K562 (cell line): ENCODE measurements at regions not wholly inside any gene's neighbourhood (a gene's known extent, or its start where the extent isn't known, plus 50 kb on each side); places are given as distances from the start of the nearest gene placed in this dataset.

ENCODE experiments used
- ATAC-seq: fragments of 200-7000 bp; cut with Tn5 transposase; 3 replicates; pipeline ENCODE4 v1.9.1; 2020; ENCODE audit warnings: moderate library complexity
- BruUV-seq: library from RNA; stranded (reverse); fragments of 400-500 nt; replicated peaks from 2 replicates; lab custom pipeline; 2021; lab: Mats Ljungman, UMichigan
- CTCF ChIA-PET: fragments of 300-600 bp; formaldehyde crosslinking; extraction: SDS; loops from one replicate; lab custom pipeline; 2021; ENCODE audit warnings: low intra/inter-chr PET ratio; lab: Yijun Ruan, JAX
- POLR2A ChIA-PET: fragments of 300-600, 350-650 bp; sonication (Branson Sonifier 250); formaldehyde crosslinking; extraction: SDS; loops from one replicate; lab custom pipeline; 2021; ENCODE audit warnings: antibody characterized with exemption, inconsistent platforms; lab: Yijun Ruan, JAX
- DNase-seq, 4 experiments: peaks; one replicate each; pipeline versions ENCODE4 v3.0.0 to v3.0.0-alpha.2; 2011 to 2018; ENCODE audit warnings: low spot score in 3 of 4, mixed read lengths in 3 of 4; ENCODE audit errors: extremely low read depth in 1 of 4
- FAIRE-seq: peaks from 2 replicates; lab custom pipeline; 2011; peaks lifted over from hg19 to GRCh38; lab: Jason Lieb, UNC
- H2AFZ ChIP-seq: 2 replicates; pipeline ENCODE4 v1.6.0; 2011; ENCODE audit warnings: low read depth, low read length, control low read depth, inconsistent platforms
- H3K27ac ChIP-seq: fragments of 200-600 bp; 3 replicates; pipeline ENCODE4 v1.8.0; 2011; ENCODE audit warnings: low read depth, mild to moderate bottlenecking, control low read depth, inconsistent platforms, low read length, moderate library complexity, mixed read lengths; ENCODE audit errors: extremely low read depth
- H3K27me3 ChIP-seq, 2 experiments: fragments of 300-600 bp in 1 of 2; 2 replicates in 1 of 2; 3 replicates in 1 of 2; pipeline versions ENCODE4 v1.6.0 to v1.8.0; 2011; ENCODE audit warnings: inconsistent platforms in 2 of 2, low read length in 2 of 2, mild to moderate bottlenecking in 1 of 2, mixed read lengths in 1 of 2, moderate library complexity in 1 of 2; ENCODE audit not compliant: control insufficient read depth in 2 of 2, insufficient read depth in 2 of 2
- H3K36me3 ChIP-seq: fragments of 300-600 bp; 3 replicates; pipeline ENCODE4 v1.8.0; 2011; ENCODE audit warnings: mild to moderate bottlenecking, low read length, inconsistent platforms; ENCODE audit not compliant: control insufficient read depth, insufficient read depth
- H3K4me1 ChIP-seq, 2 experiments: fragments of 200-600 bp in 1 of 2; replicated peaks in 1 of 2; 2 replicates in 1 of 2; 3 replicates in 1 of 2; pipeline versions ENCODE4 v1.5.1 to v1.8.0; 2011; ENCODE audit warnings: inconsistent platforms in 2 of 2, low read length in 2 of 2, mild to moderate bottlenecking in 1 of 2, mixed read lengths in 1 of 2, moderate library complexity in 1 of 2; ENCODE audit not compliant: control insufficient read depth in 2 of 2, insufficient read depth in 2 of 2
- H3K4me2 ChIP-seq: 2 replicates; pipeline ENCODE4 v1.6.1; 2011; ENCODE audit warnings: low read length, control low read depth, inconsistent platforms, mixed read lengths; ENCODE audit not compliant: insufficient read depth
- H3K4me3 ChIP-seq: fragments of 200-600 bp; sonication (generic), shearing (Covaris generic); 2 replicates; pipeline ENCODE4 v1.5.1; 2016; ENCODE audit warnings: control low read depth, inconsistent platforms
- H3K79me2 ChIP-seq: fragments of 200-600 bp; 3 replicates; pipeline ENCODE4 v1.8.0; 2011; ENCODE audit warnings: low read length, inconsistent platforms; ENCODE audit not compliant: control insufficient read depth, insufficient read depth
- H3K9ac ChIP-seq, 2 experiments: 2 replicates each; pipeline versions ENCODE4 v1.6.0 to v1.6.1; 2011; ENCODE audit warnings: low read depth in 2 of 2, low read length in 2 of 2, control low read depth in 1 of 2, inconsistent platforms in 1 of 2, mild to moderate bottlenecking in 1 of 2, mixed read lengths in 1 of 2; ENCODE audit not compliant: insufficient read depth in 1 of 2
- H3K9me1 ChIP-seq: one replicate; pipeline ENCODE4 v1.6.0; 2011; ENCODE audit warnings: inconsistent platforms, mild to moderate bottlenecking, low read length, moderate library complexity; ENCODE audit not compliant: control insufficient read depth, insufficient read depth
- H3K9me3 ChIP-seq: replicated peaks from 2 replicates; pipeline ENCODE4 v1.5.1; 2011; ENCODE audit warnings: low read depth, low read length, inconsistent platforms; ENCODE audit not compliant: control insufficient read depth, insufficient read depth
- H4K20me1 ChIP-seq: replicated peaks from 2 replicates; pipeline ENCODE4 v1.6.1; 2011; ENCODE audit warnings: low read length, inconsistent platforms, mixed read lengths; ENCODE audit not compliant: control insufficient read depth, insufficient read depth
- BCOR ChIP-seq: fragments of 450-650 bp; IDR thresholded peaks from 2 replicates; pipeline ENCODE4 v1.6.1; 2016
- DMBX1 ChIP-seq: fragments of 250-450 bp; sonication (Bioruptor Pico); IDR thresholded peaks from 2 replicates; pipeline ENCODE4 v1.8.0; 2022; ENCODE audit warnings: inconsistent platforms, mild to moderate bottlenecking, moderate library complexity, borderline replicate concordance
- PCBP1 ChIP-seq: fragments of 200-400 bp; formaldehyde crosslinking; IDR thresholded peaks from 2 replicates; pipeline ENCODE4 v1.6.1; 2018; ENCODE audit warnings: mild to moderate bottlenecking, low read depth, low read length; ENCODE audit not compliant: poor library complexity, severe bottlenecking
- RBM22 ChIP-seq: fragments of 200-400 bp; formaldehyde crosslinking; IDR thresholded peaks from 2 replicates; pipeline ENCODE4 v1.6.1; 2018; ENCODE audit warnings: low read length, low read depth; ENCODE audit not compliant: poor library complexity, severe bottlenecking
- XRCC4 ChIP-seq: IDR thresholded peaks from one replicate; pipeline ENCODE4 v1.6.1; 2011; ENCODE audit not compliant: insufficient read depth, insufficient read length; ENCODE audit errors: extremely low read depth
- WGBS: fragments of 100-300 bp; shearing (Covaris generic); methylation state at CpG from one replicate; pipeline ENCODE4 v1.1.6; 2016; ENCODE audit warnings: low coverage, mixed read lengths; ENCODE audit not compliant: insufficient coverage; ENCODE audit errors: missing lambda C conversion rate; 5-methylcytosine and 5-hydroxymethylcytosine counted together
- in situ Hi-C: fragments of 300-500 bp; cut with MboI; formaldehyde crosslinking; loops from 4 replicates; pipeline ENCODE4 v1.15.0; 2018; ENCODE audit warnings: inconsistent platforms, mixed read lengths
- intact Hi-C: fragments of 100-400 bp; cut with micrococcal nuclease; formaldehyde crosslinking; loops from 2 replicates; pipeline ENCODE4 v1.14.2; 2022
- TF ChIP-seq, protein P1 (sequence below): fragments of 450-650 bp; IDR thresholded peaks from 2 replicates; pipeline ENCODE4 v1.6.1; 2016; ENCODE audit warnings: mild to moderate bottlenecking, moderate library complexity
- TF ChIP-seq, protein P2 (sequence below): fragments of 250-450 bp; sonication (Bioruptor Pico); IDR thresholded peaks from 2 replicates; pipeline ENCODE4 v1.5.0; 2021; ENCODE audit warnings: mild to moderate bottlenecking, moderate library complexity

DNA sequence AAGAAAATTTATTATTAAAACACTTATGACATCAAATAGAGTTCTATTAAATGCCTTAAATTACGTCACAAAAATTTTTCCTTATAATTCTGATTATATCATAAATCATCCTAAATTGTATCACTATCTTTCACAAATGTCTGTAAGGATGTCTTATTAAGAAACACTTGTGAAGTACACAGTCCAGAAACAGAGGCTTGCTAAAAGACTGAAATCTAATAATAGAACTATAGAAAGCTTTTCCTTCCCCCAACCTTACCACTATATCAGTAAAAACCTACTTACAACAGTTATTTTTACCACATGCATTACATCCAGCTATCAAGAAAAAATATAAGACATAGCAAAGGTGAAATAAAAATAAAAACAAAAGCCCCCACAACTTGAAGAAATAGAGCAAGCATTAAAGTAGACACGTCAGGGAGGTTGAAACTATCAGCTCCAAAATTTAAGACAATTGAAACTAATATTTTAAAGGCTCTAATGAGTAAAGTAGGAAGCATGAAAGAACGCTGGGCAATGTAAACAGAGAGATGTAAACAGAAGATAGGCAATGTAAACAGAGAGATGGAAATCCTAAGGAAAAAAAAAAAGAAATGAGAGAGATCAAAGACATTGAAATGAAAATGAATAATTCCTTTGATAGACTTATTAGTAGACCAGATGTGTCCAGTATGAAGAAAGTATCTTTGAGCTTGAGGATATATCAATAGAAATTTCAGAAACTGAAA lies 94.9 kb upstream of the TECRL start:
- H3K9me1 ChIP-seq = no peaks in the 10 kb centered on the region
- no peak overlapping the region for H3K27ac ChIP-seq
- ATAC-seq (no peak), DNase-seq (no peak), FAIRE-seq (no peak)
- no peak overlapping the region for H3K4me2 ChIP-seq
- H3K79me2 ChIP-seq = no peaks in the 10 kb centered on the region
- no peaks in the 10 kb centered on the region for H4K20me1 ChIP-seq
- no peaks in the 10 kb centered on the region for H3K36me3 ChIP-seq
- in situ Hi-C loops = no loop called here
- H2AFZ ChIP-seq = no peak overlapping the region
- no peaks in the 10 kb centered on the region for H3K4me1 ChIP-seq
- no peak overlapping the region for H3K4me3 ChIP-seq
- H3K27me3 ChIP-seq = no peaks in the 10 kb centered on the region
- BruUV-seq = no TSS peak
- H3K9me3 ChIP-seq = no peaks in the 10 kb centered on the region
- POLR2A ChIA-PET = no interaction called here
- H3K9ac ChIP-seq = no peak overlapping the region
- intact Hi-C loops = no loop called here
- WGBS = 3% methylated on average over 3 of the region's 3 CpGs
- CTCF ChIA-PET = no interaction called here
- TF ChIP-seq, protein P1, sequence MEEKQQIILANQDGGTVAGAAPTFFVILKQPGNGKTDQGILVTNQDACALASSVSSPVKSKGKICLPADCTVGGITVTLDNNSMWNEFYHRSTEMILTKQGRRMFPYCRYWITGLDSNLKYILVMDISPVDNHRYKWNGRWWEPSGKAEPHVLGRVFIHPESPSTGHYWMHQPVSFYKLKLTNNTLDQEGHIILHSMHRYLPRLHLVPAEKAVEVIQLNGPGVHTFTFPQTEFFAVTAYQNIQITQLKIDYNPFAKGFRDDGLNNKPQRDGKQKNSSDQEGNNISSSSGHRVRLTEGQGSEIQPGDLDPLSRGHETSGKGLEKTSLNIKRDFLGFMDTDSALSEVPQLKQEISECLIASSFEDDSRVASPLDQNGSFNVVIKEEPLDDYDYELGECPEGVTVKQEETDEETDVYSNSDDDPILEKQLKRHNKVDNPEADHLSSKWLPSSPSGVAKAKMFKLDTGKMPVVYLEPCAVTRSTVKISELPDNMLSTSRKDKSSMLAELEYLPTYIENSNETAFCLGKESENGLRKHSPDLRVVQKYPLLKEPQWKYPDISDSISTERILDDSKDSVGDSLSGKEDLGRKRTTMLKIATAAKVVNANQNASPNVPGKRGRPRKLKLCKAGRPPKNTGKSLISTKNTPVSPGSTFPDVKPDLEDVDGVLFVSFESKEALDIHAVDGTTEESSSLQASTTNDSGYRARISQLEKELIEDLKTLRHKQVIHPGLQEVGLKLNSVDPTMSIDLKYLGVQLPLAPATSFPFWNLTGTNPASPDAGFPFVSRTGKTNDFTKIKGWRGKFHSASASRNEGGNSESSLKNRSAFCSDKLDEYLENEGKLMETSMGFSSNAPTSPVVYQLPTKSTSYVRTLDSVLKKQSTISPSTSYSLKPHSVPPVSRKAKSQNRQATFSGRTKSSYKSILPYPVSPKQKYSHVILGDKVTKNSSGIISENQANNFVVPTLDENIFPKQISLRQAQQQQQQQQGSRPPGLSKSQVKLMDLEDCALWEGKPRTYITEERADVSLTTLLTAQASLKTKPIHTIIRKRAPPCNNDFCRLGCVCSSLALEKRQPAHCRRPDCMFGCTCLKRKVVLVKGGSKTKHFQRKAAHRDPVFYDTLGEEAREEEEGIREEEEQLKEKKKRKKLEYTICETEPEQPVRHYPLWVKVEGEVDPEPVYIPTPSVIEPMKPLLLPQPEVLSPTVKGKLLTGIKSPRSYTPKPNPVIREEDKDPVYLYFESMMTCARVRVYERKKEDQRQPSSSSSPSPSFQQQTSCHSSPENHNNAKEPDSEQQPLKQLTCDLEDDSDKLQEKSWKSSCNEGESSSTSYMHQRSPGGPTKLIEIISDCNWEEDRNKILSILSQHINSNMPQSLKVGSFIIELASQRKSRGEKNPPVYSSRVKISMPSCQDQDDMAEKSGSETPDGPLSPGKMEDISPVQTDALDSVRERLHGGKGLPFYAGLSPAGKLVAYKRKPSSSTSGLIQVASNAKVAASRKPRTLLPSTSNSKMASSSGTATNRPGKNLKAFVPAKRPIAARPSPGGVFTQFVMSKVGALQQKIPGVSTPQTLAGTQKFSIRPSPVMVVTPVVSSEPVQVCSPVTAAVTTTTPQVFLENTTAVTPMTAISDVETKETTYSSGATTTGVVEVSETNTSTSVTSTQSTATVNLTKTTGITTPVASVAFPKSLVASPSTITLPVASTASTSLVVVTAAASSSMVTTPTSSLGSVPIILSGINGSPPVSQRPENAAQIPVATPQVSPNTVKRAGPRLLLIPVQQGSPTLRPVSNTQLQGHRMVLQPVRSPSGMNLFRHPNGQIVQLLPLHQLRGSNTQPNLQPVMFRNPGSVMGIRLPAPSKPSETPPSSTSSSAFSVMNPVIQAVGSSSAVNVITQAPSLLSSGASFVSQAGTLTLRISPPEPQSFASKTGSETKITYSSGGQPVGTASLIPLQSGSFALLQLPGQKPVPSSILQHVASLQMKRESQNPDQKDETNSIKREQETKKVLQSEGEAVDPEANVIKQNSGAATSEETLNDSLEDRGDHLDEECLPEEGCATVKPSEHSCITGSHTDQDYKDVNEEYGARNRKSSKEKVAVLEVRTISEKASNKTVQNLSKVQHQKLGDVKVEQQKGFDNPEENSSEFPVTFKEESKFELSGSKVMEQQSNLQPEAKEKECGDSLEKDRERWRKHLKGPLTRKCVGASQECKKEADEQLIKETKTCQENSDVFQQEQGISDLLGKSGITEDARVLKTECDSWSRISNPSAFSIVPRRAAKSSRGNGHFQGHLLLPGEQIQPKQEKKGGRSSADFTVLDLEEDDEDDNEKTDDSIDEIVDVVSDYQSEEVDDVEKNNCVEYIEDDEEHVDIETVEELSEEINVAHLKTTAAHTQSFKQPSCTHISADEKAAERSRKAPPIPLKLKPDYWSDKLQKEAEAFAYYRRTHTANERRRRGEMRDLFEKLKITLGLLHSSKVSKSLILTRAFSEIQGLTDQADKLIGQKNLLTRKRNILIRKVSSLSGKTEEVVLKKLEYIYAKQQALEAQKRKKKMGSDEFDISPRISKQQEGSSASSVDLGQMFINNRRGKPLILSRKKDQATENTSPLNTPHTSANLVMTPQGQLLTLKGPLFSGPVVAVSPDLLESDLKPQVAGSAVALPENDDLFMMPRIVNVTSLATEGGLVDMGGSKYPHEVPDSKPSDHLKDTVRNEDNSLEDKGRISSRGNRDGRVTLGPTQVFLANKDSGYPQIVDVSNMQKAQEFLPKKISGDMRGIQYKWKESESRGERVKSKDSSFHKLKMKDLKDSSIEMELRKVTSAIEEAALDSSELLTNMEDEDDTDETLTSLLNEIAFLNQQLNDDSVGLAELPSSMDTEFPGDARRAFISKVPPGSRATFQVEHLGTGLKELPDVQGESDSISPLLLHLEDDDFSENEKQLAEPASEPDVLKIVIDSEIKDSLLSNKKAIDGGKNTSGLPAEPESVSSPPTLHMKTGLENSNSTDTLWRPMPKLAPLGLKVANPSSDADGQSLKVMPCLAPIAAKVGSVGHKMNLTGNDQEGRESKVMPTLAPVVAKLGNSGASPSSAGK = no peak
- TF ChIP-seq PCBP1 (no peak), RBM22 (no peak), BCOR (no peak), DMBX1 (CRISPR knock-in tag) (no peak), XRCC4 (no peak)
- TF ChIP-seq, protein P2, sequence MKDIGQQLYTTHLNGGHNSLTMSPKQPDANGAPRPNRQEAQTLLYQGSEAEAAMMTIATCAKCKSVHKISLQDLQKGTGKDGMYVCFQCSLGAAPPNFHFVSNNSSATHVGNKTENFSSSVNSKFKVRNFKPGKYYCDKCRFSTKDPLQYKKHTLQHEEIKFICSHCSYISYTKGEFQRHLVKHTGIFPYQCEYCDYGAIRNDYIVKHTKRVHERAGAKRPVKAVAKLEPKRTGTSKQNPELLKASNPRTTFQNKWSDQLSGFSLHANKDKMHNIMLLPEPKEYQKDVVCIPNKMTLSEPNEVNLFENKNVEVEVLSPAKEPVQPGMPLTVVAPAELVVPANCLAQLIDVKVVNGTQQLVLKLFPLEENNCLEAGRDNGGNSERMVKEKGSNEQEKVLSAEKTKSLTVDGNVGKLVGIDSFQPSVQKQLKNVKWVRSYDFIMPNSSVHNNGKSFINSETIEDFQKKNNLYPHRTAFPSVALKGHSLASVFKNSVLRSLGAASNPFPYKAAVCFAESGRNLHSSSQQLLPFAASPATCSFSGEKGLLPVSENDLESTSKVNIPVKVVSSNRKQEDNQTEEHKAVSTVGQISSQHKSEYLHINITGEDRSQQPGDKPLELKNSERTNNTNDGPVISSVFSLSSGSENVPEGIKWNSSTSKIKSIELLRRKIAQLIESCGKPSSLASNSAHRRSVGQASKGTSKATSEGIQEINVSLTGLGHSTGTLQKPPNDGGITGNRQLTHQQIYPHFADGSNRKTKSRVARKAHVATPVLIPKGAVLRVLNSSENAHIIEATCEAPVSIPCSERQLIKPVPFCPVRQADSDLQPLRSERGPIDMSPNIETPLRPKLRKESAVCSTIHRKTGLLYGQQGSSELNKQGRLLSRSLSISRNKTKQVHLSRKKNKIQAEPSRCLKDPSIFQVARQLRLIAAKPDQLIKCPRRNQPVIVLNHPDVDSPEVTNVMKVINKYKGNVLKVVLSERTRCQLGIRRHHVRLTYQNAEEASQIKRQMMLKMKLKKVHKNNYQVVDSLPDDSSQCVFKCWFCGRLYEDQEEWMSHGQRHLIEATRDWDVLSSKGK (CRISPR knock-in tag) = no peak
